ENCODE measurements at regions not wholly inside any gene's neighbourhood (a gene's known extent, or its start where the extent isn't known, plus 50 kb on each side); places are given as distances from the start of the nearest gene placed in this dataset.

DNA sequence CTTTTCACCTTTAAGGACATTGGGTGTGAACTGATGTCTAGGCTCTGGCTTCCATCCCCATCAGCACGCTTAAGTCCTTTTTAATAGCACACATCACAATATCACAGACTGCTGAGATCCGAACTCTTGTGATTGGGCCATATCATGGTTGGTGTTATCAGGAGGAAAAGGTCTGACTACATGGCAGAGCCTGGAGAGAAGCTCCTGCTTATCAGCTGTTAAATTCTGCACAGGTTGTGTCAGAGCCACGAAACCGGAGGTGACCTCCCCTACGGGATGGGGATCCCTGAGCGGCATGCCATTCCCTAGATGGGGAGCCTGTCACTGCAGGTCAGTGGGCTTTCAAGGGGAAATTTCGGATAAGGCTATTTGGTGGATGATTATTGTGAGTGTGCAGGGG is 182.4 kb downstream of the INHBA start:
- DNase-seq (ENCODE audit: low read depth), result no peak
- no peak overlapping the region for H3K4me3 ChIP-seq (ENCODE audit: low read depth, low read length)
- no peak for TF ChIP-seq CTCF (IDR thresholded peaks at IDR 0.05; ENCODE audit: insufficient read depth, low read length)

DNA sequence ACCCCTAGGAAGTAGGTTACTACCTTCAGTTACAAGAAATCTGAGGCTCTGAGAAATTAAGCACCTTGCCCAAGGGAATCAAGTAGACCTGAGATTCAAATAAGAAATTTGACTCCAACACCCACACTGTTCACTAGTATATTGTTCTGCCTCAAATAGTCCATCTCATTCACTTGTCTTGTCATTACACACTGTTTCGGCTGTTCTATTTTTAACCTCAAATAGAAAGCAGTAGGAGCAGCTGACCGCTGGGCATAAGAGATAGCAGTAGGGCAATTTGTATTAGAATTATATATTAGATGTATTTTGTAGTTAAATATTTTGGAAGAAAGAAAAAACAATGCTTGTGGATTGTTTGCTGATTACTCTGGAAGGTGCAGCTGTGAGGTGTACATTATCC is 185.1 kb downstream of the INHBA start:
- no peak for TF ChIP-seq CTCF (IDR thresholded peaks at IDR 0.05; ENCODE audit: insufficient read depth, low read length)
- H3K4me3 ChIP-seq (ENCODE audit: low read depth, low read length), result no peak overlapping the region
- no peak for DNase-seq (ENCODE audit: low read depth)

DNA sequence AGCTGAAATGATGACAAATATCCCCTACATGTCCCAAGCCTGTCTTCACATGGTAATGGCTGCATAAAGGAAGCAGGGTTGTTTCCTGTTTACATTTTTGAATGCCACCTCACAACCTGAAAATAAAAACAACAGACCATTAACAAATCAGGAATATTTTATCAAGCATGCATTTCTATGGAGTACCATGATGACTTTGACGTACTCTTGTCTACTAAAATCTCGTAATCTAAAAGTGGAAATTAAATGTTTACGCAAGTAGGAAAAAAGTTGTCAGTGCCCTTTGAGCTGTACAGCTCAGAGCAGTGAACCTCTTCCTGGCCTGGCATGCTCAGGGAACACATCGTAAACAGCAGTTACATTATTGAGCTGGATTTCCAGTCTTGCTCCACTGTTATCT is 194.1 kb downstream of the INHBA start:
- TF ChIP-seq CTCF (IDR thresholded peaks at IDR 0.05; ENCODE audit: insufficient read depth, low read length), result no peak
- DNase-seq (ENCODE audit: low read depth), result no peak
- no peak overlapping the region for H3K4me3 ChIP-seq (ENCODE audit: low read depth, low read length)

DNA sequence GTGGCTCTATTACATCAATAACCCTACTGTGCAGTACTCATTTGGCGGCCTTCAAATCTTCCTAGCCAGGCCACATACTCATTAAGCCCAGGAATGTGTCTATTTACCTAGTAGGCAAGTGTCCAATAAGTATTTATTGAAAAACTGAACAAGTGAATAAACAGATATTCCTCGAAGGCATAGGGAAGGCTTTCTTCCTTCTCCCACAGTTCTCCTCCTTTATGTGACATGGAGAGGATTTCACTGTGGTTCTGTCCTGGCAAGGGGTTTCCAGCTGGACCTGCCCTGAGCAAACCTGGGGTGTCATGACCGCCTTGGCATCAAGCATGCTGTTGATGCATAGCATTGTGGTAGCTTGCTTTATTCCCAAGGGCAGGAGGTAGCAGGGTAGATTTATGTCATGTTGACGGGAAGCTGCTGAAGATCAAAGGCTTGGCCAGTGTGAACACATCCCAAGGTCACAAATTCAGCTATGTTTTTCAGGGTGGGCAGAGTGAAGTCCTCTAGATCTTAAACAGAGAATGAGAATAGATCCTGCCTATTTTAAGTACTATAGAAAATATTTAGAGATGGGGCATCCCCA is 195.1 kb downstream of the INHBA start:
- H3K4me3 ChIP-seq (ENCODE audit: low read depth, low read length), result no peak overlapping the region
- TF ChIP-seq CTCF (IDR thresholded peaks at IDR 0.05; ENCODE audit: insufficient read depth, low read length), result no peak
- DNase-seq (ENCODE audit: low read depth), result no peak

DNA sequence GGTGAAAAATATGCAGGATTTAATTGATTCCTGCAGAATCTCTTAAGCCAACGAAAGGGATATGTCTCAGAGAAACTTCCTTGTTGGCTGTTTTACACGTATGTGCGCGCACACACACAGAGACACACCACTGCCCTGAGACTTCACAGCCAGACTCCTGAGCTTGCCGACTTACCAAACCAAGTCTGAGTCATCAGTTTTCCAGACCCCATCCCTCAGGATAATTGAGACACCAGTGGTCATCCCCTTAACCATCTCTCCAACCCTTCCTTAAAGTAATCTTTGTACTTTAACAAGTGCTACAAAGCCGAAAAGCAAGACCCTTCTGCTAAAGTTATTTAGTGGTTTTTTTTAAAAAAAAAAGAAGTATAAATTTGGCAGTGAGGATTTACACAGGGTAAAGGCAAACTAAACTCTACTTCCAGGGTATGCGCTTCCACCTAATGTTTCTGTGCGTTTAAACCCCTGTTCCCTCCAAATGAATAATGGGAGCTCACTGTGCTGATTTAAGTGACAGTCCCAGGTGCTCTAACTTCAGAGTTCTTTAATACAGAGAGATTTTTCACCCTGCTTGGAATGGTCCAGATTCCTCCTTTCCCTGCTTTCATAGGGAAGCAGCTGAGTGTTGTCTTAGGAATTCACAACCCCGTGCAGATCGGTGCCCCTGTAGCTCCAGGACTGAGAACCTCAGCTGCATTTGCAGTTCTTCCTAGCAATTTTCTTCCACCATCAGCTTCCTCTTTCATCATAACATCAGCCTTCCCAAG is 198.5 kb downstream of the INHBA start:
- TF ChIP-seq CTCF (IDR thresholded peaks at IDR 0.05; ENCODE audit: insufficient read depth, low read length), result no peak
- no peak for DNase-seq (ENCODE audit: low read depth)
- no peak overlapping the region for H3K4me3 ChIP-seq (ENCODE audit: low read depth, low read length)

- no peak for TF ChIP-seq CTCF (IDR thresholded peaks at IDR 0.05; ENCODE audit: insufficient read depth, low read length)
- no peak overlapping the region for H3K4me3 ChIP-seq (ENCODE audit: low read depth, low read length)
- DNase-seq (ENCODE audit: low read depth), result peak; percentile 11
These were observed 199.5 kb downstream of the INHBA start for GRCh38 chr7:41503438-41503837.

Measured in fibroblast of the aortic adventitia (primary cell).